HCEC 1CT (cell line): ENCODE measurements at regions not wholly inside any gene's neighbourhood (a gene's known extent, or its start where the extent isn't known, plus 50 kb on each side); places are given as distances from the start of the nearest gene placed in this dataset.
A peak's percentile ranks its signal among the peaks of the same experiment; 100 is the strongest.
"Not testable (repeated sequence)": the region's sequence is repeated elsewhere in the genome, so short reads cannot be mapped to it uniquely, and the experiment has no call there.

ENCODE experiments used
- DNase-seq: peaks from one replicate; pipeline ENCODE4 v3.0.0-alpha.2; 2017

GRCh38 chr14:87285506-87285905, 707.5 kb downstream of the GALC start:
- no peak for DNase-seq

GRCh38 chr14:87283547-87283946, 709.4 kb downstream of the GALC start:
- no peak for DNase-seq

GRCh38 chr14:87282266-87282665, 710.7 kb downstream of the GALC start:
- no peak for DNase-seq

- no peak for DNase-seq
Observed at GRCh38 chr14:87278415-87278814, 714.6 kb downstream of the GALC start.

GRCh38 chr14:87271331-87271730, 721.7 kb downstream of the GALC start:
- DNase-seq = no peak

GRCh38 chr14:87268997-87269396, 724.0 kb downstream of the GALC start:
- DNase-seq = no peak

GRCh38 chr14:87264796-87265195, 728.2 kb downstream of the GALC start:
- no peak for DNase-seq

- no peak for DNase-seq
Observed at GRCh38 chr14:87264272-87264785, 728.7 kb downstream of the GALC start.

GRCh38 chr14:87261621-87262020, 731.4 kb downstream of the GALC start:
- no peak for DNase-seq

- DNase-seq = no peak
Observed at GRCh38 chr14:87260460-87260859, 732.5 kb downstream of the GALC start.

GRCh38 chr14:87257421-87257820, 735.6 kb downstream of the GALC start:
- no peak for DNase-seq

GRCh38 chr14:87255058-87255457, 737.9 kb downstream of the GALC start:
- no peak for DNase-seq

GRCh38 chr14:87254331-87254874, 738.6 kb downstream of the GALC start:
- DNase-seq = no peak

- DNase-seq = not testable (repeated sequence)
Observed at GRCh38 chr14:87253791-87254190, 739.2 kb downstream of the GALC start.

- no peak for DNase-seq
Observed at GRCh38 chr14:87252103-87252502, 740.9 kb downstream of the GALC start.

GRCh38 chr14:87251011-87251410, 742.0 kb downstream of the GALC start:
- no peak for DNase-seq

- no peak for DNase-seq
Observed at GRCh38 chr14:87241018-87241768, 751.8 kb downstream of the GALC start.

- DNase-seq = not testable (repeated sequence)
Observed at GRCh38 chr14:87240319-87240718, 752.7 kb downstream of the GALC start.

- peak; percentile 15 for DNase-seq
Observed at GRCh38 chr14:87233806-87234384, 759.1 kb downstream of the GALC start.

GRCh38 chr14:87233266-87233665, 759.7 kb downstream of the GALC start:
- no peak for DNase-seq

- peak; percentile 33 for DNase-seq
Observed at GRCh38 chr14:87231336-87232026, 761.5 kb downstream of the GALC start.

GRCh38 chr14:87230726-87231125, 762.3 kb downstream of the GALC start:
- DNase-seq = no peak

GRCh38 chr14:87229131-87229530, 763.9 kb downstream of the GALC start:
- DNase-seq = no peak

GRCh38 chr14:87217023-87217422, 776.0 kb downstream of the GALC start:
- DNase-seq = no peak
